Uterus (tissue), 3 donors: ENCODE measurements at regions not wholly inside any gene's neighbourhood (a gene's known extent, or its start where the extent isn't known, plus 50 kb on each side); places are given as distances from the start of the nearest gene placed in this dataset.

Experiments used
- DNase-seq, 2 donors: peaks; one replicate each; pipeline ENCODE4 v3.0.0-alpha.2; 2019 to 2020
- H3K27ac ChIP-seq, 2 donors: fragments of 200-600 bp; sonication (generic); 1 replicate in 1 of 2; 2 replicates in 1 of 2; pipeline ENCODE4 v1.5.1; 2016 to 2018
- H3K27me3 ChIP-seq, 2 donors: fragments of 200-600 bp; sonication (generic); one replicate each; pipeline ENCODE4 v1.5.1; 2018 to 2019; ENCODE audit warnings: control low read depth in 1 of 2
- H3K36me3 ChIP-seq, 2 donors: fragments of 200-600 bp; sonication (generic); one replicate each; pipeline ENCODE4 v1.5.1; 2019; ENCODE audit warnings: control low read depth in 1 of 2
- H3K4me1 ChIP-seq, 2 donors: fragments of 200-600 bp; sonication (generic); one replicate each; pipeline ENCODE4 v1.5.1; 2018 to 2019; ENCODE audit warnings: control low read depth in 1 of 2
- H3K4me3 ChIP-seq, 2 donors: fragments of 200-600 bp; sonication (generic); 1 replicate in 1 of 2; 2 replicates in 1 of 2; pipeline ENCODE4 v1.5.1; 2018 to 2019; ENCODE audit warnings: mild to moderate bottlenecking in 1 of 2
- H3K9me3 ChIP-seq, 2 donors: fragments of 200-600 bp; sonication (generic); one replicate each; pipeline ENCODE4 v1.5.1; 2019; ENCODE audit warnings: control low read depth in 1 of 2
- CTCF ChIP-seq, 4 experiments: fragments of 200-600 bp in 2 of 4; fragments of 450-650 bp in 2 of 4; sonication (generic) in 2 of 4; IDR thresholded peaks; one replicate each; pipeline ENCODE4 v1.5.1; 2016 to 2019; ENCODE audit warnings: antibody characterized with exemption in 4 of 4, mild to moderate bottlenecking in 2 of 4, moderate library complexity in 1 of 4
- POLR2A ChIP-seq, 2 donors: fragments of 450-650 bp; IDR thresholded peaks; one replicate each; pipeline ENCODE4 v1.6.1; 2016; ENCODE audit warnings: antibody characterized with exemption in 2 of 2, mild to moderate bottlenecking in 1 of 2, moderate library complexity in 1 of 2
- intact Hi-C: fragments of 100-400 bp; cut with DNase I; formaldehyde crosslinking; loops from one replicate; pipeline ENCODE4 v1.15.1; 2023; ENCODE audit warnings: low total_unique reads
- donor health status: DM: yes; HTN: yes; CAD: no.

- TF ChIP-seq CTCF (IDR thresholded peaks at IDR 0.05) (no peak), POLR2A (IDR thresholded peaks at IDR 0.05) (no peak)
- H3K27ac ChIP-seq: no peak overlapping the region
- intact Hi-C loops: no loop called here
- DNase-seq: no peak
- H3K27me3 ChIP-seq: no peaks in the 10 kb centered on the region
- no peaks in the 10 kb centered on the region for H3K36me3 ChIP-seq
- no peaks in the 10 kb centered on the region for H3K9me3 ChIP-seq
- no peaks in the 10 kb centered on the region for H3K4me1 ChIP-seq
- no peak overlapping the region for H3K4me3 ChIP-seq
Measured at GRCh38 chr7:114008696-114009095, 89.9 kb upstream of the PPP1R3A start.

- no peaks in the 10 kb centered on the region for H3K4me1 ChIP-seq
- H3K36me3 ChIP-seq: no peaks in the 10 kb centered on the region
- no peak for DNase-seq
- no peak for TF ChIP-seq CTCF (IDR thresholded peaks at IDR 0.05)
- H3K27me3 ChIP-seq: no peaks in the 10 kb centered on the region
- intact Hi-C loops: no loop called here
- no peak overlapping the region for H3K27ac ChIP-seq
- H3K4me3 ChIP-seq: no peak overlapping the region
- no peaks in the 10 kb centered on the region for H3K9me3 ChIP-seq
Measured at GRCh38 chr7:114007386-114007785, 88.6 kb upstream of the PPP1R3A start.

- Histone ChIP-seq H3K36me3 (no peaks in the 10 kb centered on the region), H3K4me3 (no peak overlapping the region), H3K4me1 (no peaks in the 10 kb centered on the region), H3K27me3 (no peaks in the 10 kb centered on the region), H3K9me3 (no peaks in the 10 kb centered on the region), H3K27ac (no peak overlapping the region)
- DNase-seq: no peak
- TF ChIP-seq CTCF (IDR thresholded peaks at IDR 0.05): no peak
- TF ChIP-seq POLR2A (IDR thresholded peaks at IDR 0.05): no peak
- intact Hi-C loops: no loop called here
Measured at GRCh38 chr7:113998934-113999333, 80.1 kb upstream of the PPP1R3A start.

GRCh38 chr7:113996405-113996804 is 77.6 kb upstream of the PPP1R3A start:
- no peaks in the 10 kb centered on the region for H3K4me1 ChIP-seq
- no peaks in the 10 kb centered on the region for H3K36me3 ChIP-seq
- TF ChIP-seq CTCF (IDR thresholded peaks at IDR 0.05): no peak
- H3K9me3 ChIP-seq: no peaks in the 10 kb centered on the region
- H3K27me3 ChIP-seq: no peaks in the 10 kb centered on the region
- intact Hi-C loops: no loop called here
- H3K4me3 ChIP-seq: no peak overlapping the region
- DNase-seq: no peak
- H3K27ac ChIP-seq: no peak overlapping the region

- H3K36me3 ChIP-seq: no peaks in the 10 kb centered on the region
- intact Hi-C loops: no loop called here
- no peaks in the 10 kb centered on the region for H3K4me1 ChIP-seq
- H3K9me3 ChIP-seq: no peaks in the 10 kb centered on the region
- DNase-seq: no peak
- H3K27ac ChIP-seq: no peak overlapping the region
- no peaks in the 10 kb centered on the region for H3K27me3 ChIP-seq
- TF ChIP-seq CTCF (IDR thresholded peaks at IDR 0.05) (no peak), POLR2A (IDR thresholded peaks at IDR 0.05) (no peak)
- no peak overlapping the region for H3K4me3 ChIP-seq
Measured at GRCh38 chr7:113986216-113986615, 67.4 kb upstream of the PPP1R3A start.
